Progenitor cell of endocrine pancreas (in vitro differentiated cells): ENCODE measurements at regions not wholly inside any gene's neighbourhood (a gene's known extent, or its start where the extent isn't known, plus 50 kb on each side); places are given as distances from the start of the nearest gene placed in this dataset.

ENCODE experiments used
- DNase-seq: peaks from one replicate; pipeline ENCODE4 v3.0.0; 2021; ENCODE audit warnings: low spot score; ENCODE audit not compliant: unreplicated experiment
- H3K27ac Mint-ChIP-seq: 2 replicates; pipeline ENCODE4 v1.8.0; 2021; ENCODE audit warnings: mild to moderate bottlenecking, moderate library complexity, mixed read lengths
- H3K27me3 Mint-ChIP-seq: 2 replicates; pipeline ENCODE4 v1.8.0; 2021; ENCODE audit warnings: mixed read lengths
- H3K36me3 Mint-ChIP-seq: 2 replicates; pipeline ENCODE4 v1.8.0; 2022; ENCODE audit warnings: mixed read lengths; ENCODE audit not compliant: insufficient read depth
- H3K4me1 Mint-ChIP-seq: 2 replicates; pipeline ENCODE4 v1.8.0; 2021; ENCODE audit warnings: low read depth, mixed read lengths
- H3K4me3 Mint-ChIP-seq: 2 replicates; pipeline ENCODE4 v1.8.0; 2021; ENCODE audit warnings: low read depth, mild to moderate bottlenecking, moderate library complexity, mixed read lengths
- H3K9me3 Mint-ChIP-seq: 2 replicates; pipeline ENCODE4 v1.8.0; 2021; ENCODE audit warnings: low read depth, mixed read lengths
- CTCF ChIP-seq: fragments of 200-600 bp; sonication (generic); IDR thresholded peaks from one replicate; pipeline ENCODE4 v1.5.0; 2021; ENCODE audit warnings: antibody characterized with exemption, mild to moderate bottlenecking; ENCODE audit not compliant: unreplicated experiment

GRCh38 chr2:21468624-21469023 lies 344.9 kb downstream of the TDRD15 start:
- peaks cover 3% of the 10 kb centered on the region for H3K4me1 Mint-ChIP-seq
- peak overlapping the region; percentile 2 for H3K27ac Mint-ChIP-seq
- no peaks in the 10 kb centered on the region for H3K36me3 Mint-ChIP-seq
- no peaks in the 10 kb centered on the region for H3K9me3 Mint-ChIP-seq
- no peak for TF ChIP-seq CTCF
- DNase-seq, result no peak
- no peak overlapping the region for H3K4me3 Mint-ChIP-seq
- no peaks in the 10 kb centered on the region for H3K27me3 Mint-ChIP-seq

- Mint-ChIP-seq H3K27me3 (no peaks in the 10 kb centered on the region), H3K27ac (peak overlapping the region; percentile 2), H3K36me3 (no peaks in the 10 kb centered on the region), H3K4me1 (peaks cover 3% of the 10 kb centered on the region), H3K9me3 (no peaks in the 10 kb centered on the region), H3K4me3 (no peak overlapping the region)
- TF ChIP-seq CTCF, result no peak
- no peak for DNase-seq
Observed at GRCh38 chr2:21469158-21469557, 345.4 kb downstream of the TDRD15 start.

GRCh38 chr2:21469564-21469963 lies 345.8 kb downstream of the TDRD15 start:
- Mint-ChIP-seq H3K36me3 (no peaks in the 10 kb centered on the region), H3K27ac (no peak overlapping the region), H3K4me1 (peaks cover 3% of the 10 kb centered on the region), H3K4me3 (no peak overlapping the region), H3K9me3 (no peaks in the 10 kb centered on the region), H3K27me3 (no peaks in the 10 kb centered on the region)
- DNase-seq, result no peak
- TF ChIP-seq CTCF, result no peak

- Mint-ChIP-seq H3K27me3 (no peaks in the 10 kb centered on the region), H3K27ac (no peak overlapping the region), H3K9me3 (peaks cover 16% of the 10 kb centered on the region), H3K4me3 (no peak overlapping the region), H3K4me1 (peaks cover 6% of the 10 kb centered on the region), H3K36me3 (peaks cover 2% of the 10 kb centered on the region)
- no peak for DNase-seq
- no peak for TF ChIP-seq CTCF
Observed at GRCh38 chr2:21480162-21480561, 356.4 kb downstream of the TDRD15 start.

GRCh38 chr2:21484643-21485042 lies 360.9 kb downstream of the TDRD15 start:
- Mint-ChIP-seq H3K27me3 (no peaks in the 10 kb centered on the region), H3K4me1 (no peaks in the 10 kb centered on the region), H3K9me3 (peaks cover 13% of the 10 kb centered on the region), H3K4me3 (no peak overlapping the region), H3K36me3 (no peaks in the 10 kb centered on the region), H3K27ac (no peak overlapping the region)
- no peak for DNase-seq
- TF ChIP-seq CTCF, result no peak
